ENCODE measurements at regions not wholly inside any gene's neighbourhood (a gene's known extent, or its start where the extent isn't known, plus 50 kb on each side); places are given as distances from the start of the nearest gene placed in this dataset.
"Not testable (repeated sequence)": the region's sequence is repeated elsewhere in the genome, so short reads cannot be mapped to it uniquely, and the experiment has no call there.

- DNase-seq (ENCODE audit: low read depth in 1 of 2, low spot score in 1 of 2) = no peak
- Histone ChIP-seq H3K4me3 (replicated peaks; ENCODE audit: insufficient read depth, low read length) (no peak overlapping the region), H3K27me3 (ENCODE audit: insufficient read depth, poor library complexity, severe bottlenecking) (peaks cover 3% of the 10 kb centered on the region), H3K27ac (replicated peaks) (no peak overlapping the region)
- TF ChIP-seq, protein P1, sequence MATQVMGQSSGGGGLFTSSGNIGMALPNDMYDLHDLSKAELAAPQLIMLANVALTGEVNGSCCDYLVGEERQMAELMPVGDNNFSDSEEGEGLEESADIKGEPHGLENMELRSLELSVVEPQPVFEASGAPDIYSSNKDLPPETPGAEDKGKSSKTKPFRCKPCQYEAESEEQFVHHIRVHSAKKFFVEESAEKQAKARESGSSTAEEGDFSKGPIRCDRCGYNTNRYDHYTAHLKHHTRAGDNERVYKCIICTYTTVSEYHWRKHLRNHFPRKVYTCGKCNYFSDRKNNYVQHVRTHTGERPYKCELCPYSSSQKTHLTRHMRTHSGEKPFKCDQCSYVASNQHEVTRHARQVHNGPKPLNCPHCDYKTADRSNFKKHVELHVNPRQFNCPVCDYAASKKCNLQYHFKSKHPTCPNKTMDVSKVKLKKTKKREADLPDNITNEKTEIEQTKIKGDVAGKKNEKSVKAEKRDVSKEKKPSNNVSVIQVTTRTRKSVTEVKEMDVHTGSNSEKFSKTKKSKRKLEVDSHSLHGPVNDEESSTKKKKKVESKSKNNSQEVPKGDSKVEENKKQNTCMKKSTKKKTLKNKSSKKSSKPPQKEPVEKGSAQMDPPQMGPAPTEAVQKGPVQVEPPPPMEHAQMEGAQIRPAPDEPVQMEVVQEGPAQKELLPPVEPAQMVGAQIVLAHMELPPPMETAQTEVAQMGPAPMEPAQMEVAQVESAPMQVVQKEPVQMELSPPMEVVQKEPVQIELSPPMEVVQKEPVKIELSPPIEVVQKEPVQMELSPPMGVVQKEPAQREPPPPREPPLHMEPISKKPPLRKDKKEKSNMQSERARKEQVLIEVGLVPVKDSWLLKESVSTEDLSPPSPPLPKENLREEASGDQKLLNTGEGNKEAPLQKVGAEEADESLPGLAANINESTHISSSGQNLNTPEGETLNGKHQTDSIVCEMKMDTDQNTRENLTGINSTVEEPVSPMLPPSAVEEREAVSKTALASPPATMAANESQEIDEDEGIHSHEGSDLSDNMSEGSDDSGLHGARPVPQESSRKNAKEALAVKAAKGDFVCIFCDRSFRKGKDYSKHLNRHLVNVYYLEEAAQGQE (IDR thresholded peaks at IDR 0.05; ENCODE audit: insufficient replicate concordance, low read depth) = no peak
- TF ChIP-seq CTCF (IDR thresholded peaks at IDR 0.05; ENCODE audit: insufficient read depth, low read length) (no peak), SPI1 (IDR thresholded peaks at IDR 0.05; ENCODE audit: borderline replicate concordance, low read depth) (no peak), GABPA (IDR thresholded peaks at IDR 0.05; ENCODE audit: low read depth) (no peak), POLR2AphosphoS5 (IDR thresholded peaks at IDR 0.05; ENCODE audit: low read depth) (no peak)
Measured at GRCh38 chr7:96827701-96828100, 118.1 kb upstream of the SEM1 start.

GRCh38 chr7:96829121-96829520 lies 119.5 kb upstream of the SEM1 start:
- H3K4me3 ChIP-seq (replicated peaks; ENCODE audit: insufficient read depth, low read length); H3K27ac ChIP-seq (replicated peaks); DNase-seq (ENCODE audit: low read depth in 1 of 2, low spot score in 1 of 2); H3K27me3 ChIP-seq (ENCODE audit: insufficient read depth, poor library complexity, severe bottlenecking): not testable (repeated sequence)

- H3K4me3 ChIP-seq (replicated peaks; ENCODE audit: insufficient read depth, low read length) = no peak overlapping the region
- TF ChIP-seq POLR2AphosphoS5 (IDR thresholded peaks at IDR 0.05; ENCODE audit: low read depth) (no peak), CTCF (IDR thresholded peaks at IDR 0.05; ENCODE audit: insufficient read depth, low read length) (no peak), GABPA (IDR thresholded peaks at IDR 0.05; ENCODE audit: low read depth) (no peak), SPI1 (IDR thresholded peaks at IDR 0.05; ENCODE audit: borderline replicate concordance, low read depth) (no peak)
- TF ChIP-seq, protein P1 (IDR thresholded peaks at IDR 0.05; ENCODE audit: insufficient replicate concordance, low read depth) = no peak
- DNase-seq (ENCODE audit: low read depth in 1 of 2, low spot score in 1 of 2) = no peak
- peaks cover 3% of the 10 kb centered on the region for H3K27me3 ChIP-seq (ENCODE audit: insufficient read depth, poor library complexity, severe bottlenecking)
- H3K27ac ChIP-seq (replicated peaks) = no peak overlapping the region
Measured at GRCh38 chr7:96831446-96831845, 121.8 kb upstream of the SEM1 start.

- Histone ChIP-seq H3K27me3 (ENCODE audit: insufficient read depth, poor library complexity, severe bottlenecking) (peaks cover 3% of the 10 kb centered on the region), H3K4me3 (replicated peaks; ENCODE audit: insufficient read depth, low read length) (no peak overlapping the region), H3K27ac (replicated peaks) (no peak overlapping the region)
- TF ChIP-seq CTCF (IDR thresholded peaks at IDR 0.05; ENCODE audit: insufficient read depth, low read length) (no peak), GABPA (IDR thresholded peaks at IDR 0.05; ENCODE audit: low read depth) (no peak), SPI1 (IDR thresholded peaks at IDR 0.05; ENCODE audit: borderline replicate concordance, low read depth) (no peak), POLR2AphosphoS5 (IDR thresholded peaks at IDR 0.05; ENCODE audit: low read depth) (no peak)
- TF ChIP-seq, protein P1 (IDR thresholded peaks at IDR 0.05; ENCODE audit: insufficient replicate concordance, low read depth) = no peak
- no peak for DNase-seq (ENCODE audit: low read depth in 1 of 2, low spot score in 1 of 2)
Measured at GRCh38 chr7:96832092-96832662, 122.5 kb upstream of the SEM1 start.

All from HL-60 (cell line).